ENCODE measurements at regions not wholly inside any gene's neighbourhood (a gene's known extent, or its start where the extent isn't known, plus 50 kb on each side); places are given as distances from the start of the nearest gene placed in this dataset.

DNA sequence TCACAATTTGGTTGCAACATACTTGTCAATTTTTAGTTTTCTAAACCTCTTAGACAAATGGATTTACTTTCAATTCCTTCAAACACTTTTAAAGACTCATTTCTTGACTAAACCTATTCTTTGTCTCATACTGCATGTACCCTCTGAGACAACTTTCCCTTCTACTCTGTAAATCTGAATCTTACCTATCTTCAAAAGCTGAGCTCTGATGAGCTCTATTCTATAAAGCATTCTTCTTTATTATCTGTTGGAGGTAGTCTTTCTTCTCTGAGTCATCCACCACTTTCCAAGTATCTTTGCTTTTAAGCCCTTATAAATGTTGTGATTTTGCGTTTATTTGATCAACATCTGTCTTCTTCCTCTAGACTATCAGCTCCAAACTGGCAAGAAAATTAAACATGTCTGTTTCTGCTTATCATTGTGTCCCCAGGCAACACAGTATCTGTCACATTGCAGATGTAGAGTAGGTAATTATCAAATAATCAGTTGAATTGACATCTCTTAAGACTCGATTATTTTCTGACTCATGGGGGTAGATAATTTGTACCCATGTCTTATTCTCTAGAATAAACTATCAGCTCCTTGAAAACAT, 265.6 kb upstream of the FAR2 start:
- DNase-seq (ENCODE audit: low spot score), result no peak

DNA sequence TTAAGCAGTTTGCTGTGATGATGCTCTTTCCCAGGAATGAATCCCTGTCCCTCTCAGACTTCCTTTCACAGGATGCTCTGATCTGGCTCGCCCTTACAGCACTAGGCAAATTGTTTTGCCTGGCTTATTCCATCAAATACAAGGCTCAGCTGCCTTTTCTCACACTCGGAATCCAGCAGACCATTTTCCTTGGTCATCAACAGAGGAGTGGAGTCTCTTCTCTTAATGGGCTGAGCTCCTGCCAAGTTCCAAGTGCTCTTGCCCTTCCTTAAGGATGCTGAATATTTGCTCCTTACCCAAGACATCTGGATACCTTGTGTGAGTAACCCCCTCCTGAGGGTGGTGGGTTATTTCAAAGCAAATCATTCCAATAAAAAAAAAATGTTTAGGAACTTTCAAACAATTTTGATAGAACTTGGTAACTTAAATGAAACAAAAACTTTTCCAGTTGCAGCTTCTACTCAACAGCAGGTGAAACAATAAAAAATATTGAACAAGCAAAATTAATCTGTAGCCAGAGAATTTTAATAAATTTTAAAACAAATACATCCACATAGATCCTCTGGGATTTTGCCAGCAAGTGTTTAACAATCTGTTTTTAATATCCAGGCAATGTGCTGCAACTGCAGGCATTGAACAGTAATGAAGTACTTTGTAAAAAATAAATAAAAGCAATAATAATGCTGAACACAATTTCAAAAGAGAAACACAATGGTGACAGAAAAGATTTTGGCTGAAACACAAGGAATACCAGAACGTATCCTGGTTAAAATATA, 264.0 kb upstream of the FAR2 start:
- no peak for DNase-seq (ENCODE audit: low spot score)

DNA sequence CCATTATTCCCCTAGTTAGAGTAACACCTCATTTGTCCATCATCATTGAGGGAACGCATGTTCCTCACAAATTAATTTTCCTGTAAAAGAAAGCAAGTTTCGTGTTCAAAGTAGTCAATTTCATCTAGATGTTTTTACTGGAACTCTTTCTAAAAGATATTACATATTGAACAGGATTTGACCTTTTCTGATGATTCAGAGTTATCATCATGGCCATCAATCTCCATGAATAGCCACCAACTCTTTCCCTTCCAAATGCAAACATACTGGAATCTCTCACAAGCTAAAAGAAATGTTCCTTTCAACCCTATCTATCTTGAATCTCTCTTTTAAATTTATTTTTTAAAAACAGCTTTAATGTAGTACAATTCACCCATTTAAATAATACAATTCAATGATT, 263.1 kb upstream of the FAR2 start:
- DNase-seq (ENCODE audit: low spot score), result no peak

DNA sequence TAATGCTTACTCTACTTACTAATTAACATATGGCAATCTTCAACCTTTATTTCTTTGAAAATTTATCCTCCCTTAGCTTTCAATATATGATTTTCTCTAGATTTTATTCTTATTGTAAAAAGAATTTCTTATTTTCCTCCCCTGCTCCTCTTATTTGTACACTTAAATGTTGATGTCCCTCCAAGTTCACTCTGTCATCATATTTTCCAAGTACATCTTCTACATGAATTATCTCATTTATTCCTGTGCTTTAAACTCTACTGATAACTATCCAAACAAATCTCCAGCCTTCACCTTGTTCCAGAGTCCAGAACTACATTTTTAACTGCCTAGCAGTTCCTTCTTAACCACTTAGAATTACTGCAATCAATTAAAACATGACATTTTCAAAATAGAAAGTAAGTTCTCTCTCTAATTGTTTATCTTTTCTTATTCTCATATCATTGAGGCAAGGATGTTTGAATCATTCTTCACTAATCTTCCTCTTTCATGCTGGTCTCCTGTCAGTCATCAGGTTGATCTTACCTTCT, 261.6 kb upstream of the FAR2 start:
- DNase-seq (ENCODE audit: low spot score), result no peak

DNA sequence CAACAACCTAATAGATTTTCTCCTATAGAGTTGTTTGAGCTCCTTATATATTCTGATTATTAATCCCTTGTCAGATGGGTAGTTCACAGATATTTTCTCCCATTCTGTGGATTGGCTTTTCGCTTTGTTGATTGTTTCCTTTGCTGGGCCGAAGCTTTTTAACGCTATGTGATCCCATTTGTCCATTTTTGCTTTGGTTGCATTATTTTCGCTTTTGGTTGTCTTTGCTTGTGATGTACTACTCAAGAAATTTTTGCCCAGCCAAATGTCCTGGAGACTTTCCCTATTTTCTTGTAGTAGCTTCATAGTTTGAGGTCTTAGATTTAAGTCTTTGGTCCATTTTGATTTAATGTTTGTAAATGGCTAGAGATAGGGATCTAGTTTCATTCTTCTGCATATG, 258.4 kb upstream of the FAR2 start:
- no peak for DNase-seq (ENCODE audit: low spot score)

DNA sequence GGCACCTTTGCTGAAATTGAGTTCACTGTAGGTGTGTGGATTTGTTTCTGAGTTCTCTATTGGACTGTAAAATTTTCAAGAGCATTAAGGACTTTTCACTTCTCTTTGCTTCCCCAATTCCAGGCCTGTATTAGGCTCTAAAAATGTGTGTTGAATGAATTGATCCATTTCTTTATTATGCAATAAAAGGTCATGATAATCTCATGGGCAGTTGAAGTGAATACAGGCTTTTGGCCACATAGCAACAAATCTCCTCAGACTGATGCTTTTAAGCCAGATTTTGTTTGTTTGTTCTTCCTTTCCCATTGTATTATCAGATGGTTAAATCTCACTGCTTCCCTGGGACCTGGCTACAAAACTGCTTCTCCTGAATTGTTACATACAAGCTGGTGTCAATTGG, 258.0 kb upstream of the FAR2 start:
- no peak for DNase-seq (ENCODE audit: low spot score)

DNA sequence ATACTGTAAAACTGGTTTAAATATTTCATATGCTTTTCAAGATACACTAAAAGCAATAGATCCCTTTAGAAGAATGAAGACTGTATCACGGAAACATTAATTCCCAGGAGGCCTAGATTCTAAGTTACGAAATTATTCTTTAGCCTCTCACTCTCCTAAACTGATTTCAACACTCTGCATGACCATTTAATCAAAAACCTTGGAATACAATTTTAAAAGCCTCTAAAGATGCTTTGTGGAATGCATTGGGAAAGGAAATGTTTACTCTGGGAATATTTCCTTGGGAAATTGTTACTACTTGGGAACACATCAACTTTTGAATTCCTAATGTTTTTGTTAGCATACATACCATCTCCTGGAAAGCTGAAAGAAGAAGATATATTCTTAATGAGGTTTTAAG, 255.7 kb upstream of the FAR2 start:
- no peak for DNase-seq (ENCODE audit: low spot score)

DNA sequence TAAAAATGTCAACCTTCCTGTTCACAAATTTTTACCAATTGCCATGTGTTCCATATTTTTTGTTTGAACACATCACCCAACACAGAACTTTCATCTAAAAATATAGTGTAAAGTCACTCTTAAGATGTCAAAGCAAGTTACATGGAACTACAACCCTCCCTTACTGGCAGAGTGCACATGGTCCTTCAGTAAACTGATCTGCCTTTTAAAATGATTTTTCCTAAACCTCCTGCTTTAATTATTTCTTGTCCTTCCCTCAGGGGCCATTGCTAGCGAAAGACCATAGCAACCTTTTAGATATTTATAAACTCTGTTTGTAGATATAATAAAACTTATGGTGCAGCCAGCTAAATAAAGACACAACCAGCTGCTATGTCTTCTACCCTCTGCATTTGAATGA, 255.2 kb upstream of the FAR2 start:
- DNase-seq (ENCODE audit: low spot score), result no peak

DNA sequence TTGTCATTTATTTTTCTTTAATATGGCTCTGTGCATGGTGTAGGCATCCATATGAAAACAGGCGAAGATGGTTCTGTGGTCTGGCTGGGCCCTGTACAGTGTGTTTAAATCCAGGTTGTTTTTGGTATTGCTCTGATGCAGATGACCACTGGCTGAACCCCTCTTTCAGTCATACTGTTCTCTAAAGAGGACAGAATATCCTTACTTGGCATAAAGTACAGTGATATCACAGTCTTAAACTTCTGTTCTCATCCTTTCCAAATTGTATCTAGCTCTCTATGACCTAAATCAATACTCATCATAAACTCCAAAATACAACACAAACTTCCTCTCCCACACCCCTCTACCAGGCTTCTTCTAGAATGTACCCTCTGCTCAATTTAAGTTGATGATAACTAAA, 252.7 kb upstream of the FAR2 start:
- DNase-seq (ENCODE audit: low spot score), result no peak

DNA sequence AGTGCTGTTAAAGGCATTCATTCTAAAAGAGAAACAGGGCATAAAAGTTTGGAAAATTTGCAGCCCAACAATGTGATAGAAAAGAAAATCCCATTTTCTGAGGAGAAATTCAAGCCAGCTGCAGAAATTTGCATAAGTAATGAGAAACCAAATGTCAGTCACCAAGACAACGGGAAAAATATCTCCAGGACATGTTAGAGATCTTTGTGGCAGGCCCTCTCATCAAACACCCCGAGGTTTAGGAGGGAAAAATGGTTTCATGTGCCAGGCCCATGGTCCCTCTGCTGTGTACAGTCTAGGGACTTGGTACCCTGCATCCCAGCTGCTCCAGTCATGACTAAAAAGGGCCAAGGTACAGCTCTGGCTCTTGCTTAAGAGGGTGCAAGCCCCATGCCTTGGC, 251.0 kb upstream of the FAR2 start:
- no peak for DNase-seq (ENCODE audit: low spot score)

DNA sequence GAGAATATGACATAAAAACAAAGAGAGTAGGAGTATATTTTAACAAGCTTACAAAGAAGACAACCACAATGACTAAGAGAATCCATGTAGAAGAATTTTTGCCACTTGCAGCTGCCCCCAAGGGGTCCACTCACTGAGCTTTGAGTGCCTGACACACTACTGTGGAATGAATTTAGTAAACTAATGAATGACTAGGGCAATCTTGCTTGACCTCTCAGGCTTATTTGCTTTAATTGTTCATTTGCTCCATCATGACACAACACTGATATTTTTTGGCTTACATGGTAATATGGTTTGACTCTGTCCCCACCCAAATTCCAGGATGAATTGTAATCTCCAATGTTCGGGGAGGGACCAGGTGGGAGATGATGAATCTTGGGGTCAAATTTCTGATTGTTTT, 249.1 kb upstream of the FAR2 start:
- DNase-seq (ENCODE audit: low spot score), result no peak

DNA sequence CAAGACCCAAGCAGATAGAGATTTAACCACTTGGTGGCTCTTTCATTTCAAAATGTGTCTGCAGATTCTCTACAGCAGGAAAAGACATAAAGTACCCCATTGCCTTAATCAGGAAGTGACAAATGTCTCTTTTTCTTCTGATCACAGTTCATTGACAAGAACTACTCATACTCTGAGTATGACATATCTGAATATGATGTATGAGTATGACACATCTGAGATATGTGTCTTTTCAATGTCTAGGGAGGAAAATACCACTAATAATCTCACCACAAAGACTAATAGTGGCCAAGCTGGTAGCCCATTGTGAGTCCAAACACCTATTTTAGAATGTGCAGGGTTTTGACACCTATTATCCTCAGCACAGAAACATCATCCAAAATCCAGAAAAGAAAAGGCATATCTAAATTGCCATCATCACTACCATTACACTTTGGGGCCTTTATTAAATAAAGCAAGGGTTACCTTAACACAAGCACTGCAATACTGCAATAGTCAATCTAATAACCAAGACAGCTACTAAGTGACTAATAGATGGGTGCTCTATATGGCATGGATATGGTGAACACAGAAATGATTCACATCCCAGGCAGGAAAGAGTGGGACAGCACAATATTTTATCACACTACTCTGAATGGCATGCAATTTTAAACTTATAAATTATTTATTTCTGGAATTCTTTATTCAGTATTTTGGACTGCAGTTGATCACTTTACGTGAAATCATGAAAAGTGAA, 243.7 kb upstream of the FAR2 start:
- no peak for DNase-seq (ENCODE audit: low spot score)

DNA sequence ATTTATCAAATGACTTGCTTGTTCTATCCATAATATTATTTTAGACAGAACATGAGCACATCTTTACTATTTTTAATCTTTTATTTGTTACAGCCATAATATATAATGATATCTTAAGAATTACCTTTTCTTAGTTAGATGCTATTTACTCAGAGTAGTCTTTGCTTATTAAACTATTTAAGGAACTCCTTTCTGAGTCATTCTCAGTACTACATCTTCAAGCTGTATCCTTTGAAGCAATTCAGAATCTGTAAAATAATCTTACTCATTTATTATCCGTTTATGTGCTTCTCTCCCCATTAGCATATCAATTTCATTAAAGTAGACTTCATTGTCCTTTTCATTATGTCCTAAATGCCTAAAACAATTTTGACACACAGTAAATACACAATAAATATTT, 240.4 kb upstream of the FAR2 start:
- DNase-seq (ENCODE audit: low spot score), result no peak

DNA sequence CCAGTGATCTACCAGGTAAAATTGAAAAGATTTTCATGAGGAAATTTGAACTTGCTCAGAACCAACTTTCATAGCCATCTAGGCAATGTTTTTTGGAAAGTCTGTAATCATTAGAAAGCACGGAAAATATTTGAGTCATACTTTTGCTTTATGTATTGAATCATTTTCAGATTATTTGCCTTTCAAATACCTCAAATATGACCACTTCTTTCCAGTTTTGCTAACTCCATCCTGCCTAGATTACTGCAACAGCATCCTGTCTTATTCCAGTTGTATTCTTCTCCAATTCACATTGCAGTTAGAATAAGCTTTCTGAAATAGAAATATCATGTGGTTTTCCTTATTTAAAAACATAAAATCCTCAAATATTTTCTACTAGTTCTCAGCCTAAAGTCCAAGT, 239.8 kb upstream of the FAR2 start:
- no peak for DNase-seq (ENCODE audit: low spot score)

DNA sequence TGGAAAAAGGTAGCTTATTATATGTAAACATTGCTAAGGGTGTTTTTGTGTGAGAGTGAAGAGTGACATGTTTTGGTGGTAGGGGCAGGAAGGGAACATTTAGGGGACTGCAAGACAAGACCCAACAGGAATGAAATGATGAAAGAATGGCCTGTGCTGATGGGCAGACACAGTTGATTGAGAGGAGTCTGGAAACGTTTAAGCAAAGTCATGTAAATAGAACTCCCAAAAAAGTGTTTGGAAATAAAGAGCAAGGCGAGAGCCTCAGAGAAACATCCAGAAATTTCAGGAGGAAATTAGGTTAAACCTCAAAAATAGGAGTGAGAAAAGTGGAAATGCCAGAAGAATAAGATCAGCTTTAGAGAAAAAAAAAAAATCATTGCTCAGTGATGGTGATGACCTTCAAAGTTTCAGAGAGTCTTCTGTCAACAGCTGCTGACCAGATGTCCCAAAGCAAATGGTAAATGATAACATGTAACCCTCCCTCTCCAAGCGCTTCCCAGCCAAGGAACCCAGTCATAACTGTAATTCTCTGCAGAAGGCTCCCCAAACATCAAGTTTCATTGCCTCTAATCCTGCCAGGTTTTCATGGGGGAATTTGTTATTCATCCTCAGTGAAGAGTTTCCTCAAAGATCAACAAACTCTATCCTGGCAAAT, 223.2 kb upstream of the FAR2 start:
- no peak for DNase-seq (ENCODE audit: low spot score)

DNA sequence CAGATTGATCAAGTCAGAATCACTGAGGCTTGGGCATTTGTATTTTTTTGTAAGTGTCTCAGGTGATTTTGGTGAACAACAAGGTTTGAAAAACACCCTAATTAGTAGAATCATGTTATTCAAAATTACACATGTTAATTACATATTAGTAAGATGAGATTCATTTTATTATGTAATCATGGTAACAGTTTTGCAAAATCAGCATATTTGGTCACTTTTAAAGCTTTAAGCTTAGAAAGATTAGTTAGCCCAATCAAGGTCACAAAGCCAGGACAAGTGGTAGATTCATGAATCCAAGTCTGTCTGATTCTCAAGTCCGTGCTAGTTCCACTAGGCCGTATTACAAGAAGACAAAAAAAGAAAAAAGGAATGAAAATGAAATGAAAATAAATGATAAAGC, 218.4 kb upstream of the FAR2 start:
- DNase-seq (ENCODE audit: low spot score), result no peak

DNA sequence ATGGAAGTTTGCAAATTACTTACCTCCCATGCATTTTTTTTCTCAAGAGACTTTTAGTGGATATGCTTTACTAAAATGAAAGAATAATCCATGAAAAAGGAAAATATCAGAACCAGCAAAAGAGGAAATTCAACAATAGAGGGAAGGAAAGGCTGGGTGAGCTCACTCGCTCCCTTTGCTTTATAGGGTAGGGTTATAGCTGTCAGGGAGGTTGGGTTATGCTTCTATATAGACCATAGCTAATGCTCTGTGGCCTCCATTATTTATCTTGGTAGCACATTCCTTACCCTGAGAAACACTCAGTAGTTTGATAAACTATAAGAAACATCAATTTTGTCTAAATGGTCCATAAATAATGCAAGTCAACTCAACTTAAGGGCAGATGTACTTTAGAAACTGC, 215.9 kb upstream of the FAR2 start:
- no peak for DNase-seq (ENCODE audit: low spot score)

DNA sequence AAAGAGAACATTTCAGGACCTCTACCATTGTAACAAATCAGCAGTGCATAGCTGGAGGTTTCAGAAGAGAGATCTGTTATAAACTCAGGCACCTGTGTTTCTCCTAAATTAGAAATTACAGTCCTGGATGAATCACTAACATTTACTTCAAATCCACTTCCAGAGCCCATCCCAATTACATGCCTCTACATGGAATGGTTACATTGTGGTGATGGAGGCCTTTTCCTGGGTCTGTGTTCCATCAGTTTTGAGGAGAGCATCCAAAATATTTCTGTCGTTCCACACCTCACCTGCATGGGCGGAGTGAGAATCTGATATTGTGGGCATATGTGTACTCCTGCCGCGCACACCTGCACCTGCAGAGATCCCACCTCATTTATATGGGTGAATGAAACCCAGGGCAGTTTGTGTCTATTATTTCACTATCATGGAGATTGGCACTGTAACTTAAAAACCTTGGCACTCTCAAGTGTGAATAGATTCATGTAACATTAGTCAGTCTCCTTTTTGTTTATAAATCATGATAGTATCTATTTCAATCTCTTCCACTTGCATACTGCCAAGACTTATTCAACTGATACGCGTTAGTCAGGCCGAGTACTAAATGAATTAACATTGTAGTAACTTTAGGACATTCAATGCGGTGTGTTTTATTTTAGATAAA, 215.1 kb upstream of the FAR2 start:
- no peak for DNase-seq (ENCODE audit: low spot score)

DNA sequence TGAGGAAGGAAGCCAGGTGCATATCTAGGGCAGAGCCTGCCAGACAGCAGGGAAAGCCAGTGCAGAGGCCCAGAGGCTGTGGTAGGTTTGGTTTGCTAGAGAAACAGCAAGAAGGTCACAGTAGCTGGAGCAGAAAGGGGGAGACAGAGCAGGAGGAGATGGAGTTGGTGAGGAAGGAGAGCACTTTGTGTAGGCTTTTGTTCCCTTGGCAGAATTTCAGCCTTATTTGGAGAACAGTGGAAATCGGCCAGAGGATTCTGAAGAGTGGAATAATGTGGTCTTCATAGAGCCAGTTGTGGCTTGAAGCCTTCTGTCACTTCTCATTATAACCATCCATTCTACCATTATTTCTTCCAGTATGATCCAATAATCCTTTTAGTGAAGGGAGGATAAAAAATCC, 212.9 kb upstream of the FAR2 start:
- DNase-seq (ENCODE audit: low spot score), result no peak

DNA sequence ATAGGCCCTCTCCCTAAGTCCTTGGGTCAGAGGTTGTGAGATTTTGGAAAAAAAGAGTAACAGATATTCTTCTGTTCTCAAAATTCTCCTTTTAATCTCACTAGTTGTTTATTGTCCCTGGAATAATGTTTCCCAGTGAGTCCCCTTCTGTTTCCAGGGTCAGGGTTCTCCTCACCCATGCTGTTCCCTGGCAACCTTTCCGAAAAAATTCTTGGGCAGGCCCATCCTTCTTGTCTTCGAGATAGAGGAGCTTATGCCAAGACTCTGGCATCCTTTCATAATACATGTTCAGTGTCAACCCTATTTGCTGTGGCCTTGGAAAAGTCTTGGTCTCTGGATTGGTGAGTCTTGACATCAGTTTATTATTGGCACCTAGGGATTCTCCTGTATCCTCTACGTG, 212.4 kb upstream of the FAR2 start:
- DNase-seq (ENCODE audit: low spot score), result no peak

DNA sequence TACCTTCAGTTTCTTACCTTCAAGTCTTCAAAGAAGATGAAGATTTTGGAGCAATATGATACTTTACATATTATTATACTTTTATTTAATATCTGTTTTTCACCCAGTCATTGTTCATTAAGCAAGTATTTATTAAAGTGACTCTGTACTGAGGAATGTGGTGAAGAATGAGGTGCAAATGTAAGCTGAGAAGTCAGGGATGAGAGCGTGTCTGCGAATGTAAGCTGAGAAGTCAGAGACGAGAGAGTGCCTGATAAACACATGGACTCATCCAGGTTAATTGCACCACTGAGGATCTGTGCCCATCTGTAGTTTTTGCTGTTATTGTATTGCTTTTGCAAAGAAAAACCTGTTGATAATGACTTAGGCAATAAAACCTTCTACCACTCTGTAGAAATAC, 211.9 kb upstream of the FAR2 start:
- no peak for DNase-seq (ENCODE audit: low spot score)

DNA sequence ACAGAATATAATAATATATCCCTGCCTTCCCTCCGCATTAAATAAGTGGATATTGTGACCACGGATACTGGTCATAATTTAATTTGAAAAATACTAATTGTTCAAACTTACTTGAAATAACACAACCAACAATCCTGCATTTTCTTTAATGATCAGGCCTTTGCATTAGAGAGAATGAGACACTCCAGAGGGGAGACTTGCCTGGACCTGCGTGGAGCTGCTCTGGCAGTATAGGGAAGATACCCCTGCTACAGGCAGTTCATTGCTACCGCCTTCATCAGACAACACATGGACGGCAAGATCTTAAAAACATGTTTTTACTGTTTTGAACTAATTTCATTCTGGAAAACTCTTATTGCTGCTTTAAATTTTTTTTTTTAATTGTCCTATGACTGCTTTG, 211.0 kb upstream of the FAR2 start:
- DNase-seq (ENCODE audit: low spot score), result no peak

Data from HuH-7 (cell line).